ENCODE measurements at regions not wholly inside any gene's neighbourhood (a gene's known extent, or its start where the extent isn't known, plus 50 kb on each side); places are given as distances from the start of the nearest gene placed in this dataset.

- no peak for TF ChIP-seq CTCF (IDR thresholded peaks at IDR 0.05)
- no peak overlapping the region for H3K27ac ChIP-seq
- no peak overlapping the region for H3K4me3 ChIP-seq
- DNase-seq (ENCODE audit: low spot score): no peak
These were observed 144.2 kb upstream of the FBXL4 start for GRCh38 chr6:99091985-99092384.

- no peak for TF ChIP-seq CTCF (IDR thresholded peaks at IDR 0.05)
- Histone ChIP-seq H3K4me3 (no peak overlapping the region), H3K27ac (no peak overlapping the region)
- DNase-seq (ENCODE audit: low spot score): no peak
These were observed 132.4 kb upstream of the FBXL4 start for GRCh38 chr6:99080191-99080590.

- H3K27ac ChIP-seq: no peak overlapping the region
- no peak overlapping the region for H3K4me3 ChIP-seq
- TF ChIP-seq CTCF (IDR thresholded peaks at IDR 0.05): no peak
- no peak for DNase-seq (ENCODE audit: low spot score)
These were observed 131.3 kb upstream of the FBXL4 start for GRCh38 chr6:99079058-99079457.

GRCh38 chr6:99073223-99073622 lies 125.5 kb upstream of the FBXL4 start:
- DNase-seq (ENCODE audit: low spot score): no peak
- no peak overlapping the region for H3K4me3 ChIP-seq
- H3K27ac ChIP-seq: no peak overlapping the region
- no peak for TF ChIP-seq CTCF (IDR thresholded peaks at IDR 0.05)

- Histone ChIP-seq H3K4me3 (no peak overlapping the region), H3K27ac (no peak overlapping the region)
- no peak for TF ChIP-seq CTCF (IDR thresholded peaks at IDR 0.05)
- DNase-seq (ENCODE audit: low spot score): no peak
These were observed 118.3 kb upstream of the FBXL4 start for GRCh38 chr6:99066044-99066443.

- TF ChIP-seq CTCF (IDR thresholded peaks at IDR 0.05): no peak
- no peak overlapping the region for H3K4me3 ChIP-seq
- H3K27ac ChIP-seq: no peak overlapping the region
- no peak for DNase-seq (ENCODE audit: low spot score)
These were observed 117.1 kb upstream of the FBXL4 start for GRCh38 chr6:99064834-99065233.

GRCh38 chr6:99036672-99037071 lies 88.9 kb upstream of the FBXL4 start:
- DNase-seq (ENCODE audit: low spot score): no peak
- no peak for TF ChIP-seq CTCF (IDR thresholded peaks at IDR 0.05)
- Histone ChIP-seq H3K27ac (no peak overlapping the region), H3K4me3 (no peak overlapping the region)
